GM11168 (cell line): ENCODE measurements at regions not wholly inside any gene's neighbourhood (a gene's known extent, or its start where the extent isn't known, plus 50 kb on each side); places are given as distances from the start of the nearest gene placed in this dataset.

Experiments used
- in situ Hi-C: fragments of 300-500 bp; cut with MboI; formaldehyde crosslinking; loops from one replicate; pipeline ENCODE4 v1.12.0; 2022; ENCODE audit warnings: low sequenced_read_pairs; ENCODE audit not compliant: unreplicated experiment

- in situ Hi-C loops = no loop called here
Measured at GRCh38 chr12:126487431-126487980, 1422.3 kb downstream of the AACS start.

GRCh38 chr12:126488806-126489205, 1423.6 kb downstream of the AACS start:
- in situ Hi-C loops = no loop called here

GRCh38 chr12:126492181-126492580, 1426.9 kb downstream of the AACS start:
- in situ Hi-C loops = no loop called here

- in situ Hi-C loops = no loop called here
Measured at GRCh38 chr12:126493366-126494108, 1428.3 kb downstream of the AACS start.

- in situ Hi-C loops = no loop called here
Measured at GRCh38 chr12:126496201-126496600, 1431.0 kb downstream of the AACS start.

- in situ Hi-C loops = no loop called here
Measured at GRCh38 chr12:126506426-126507182, 1441.4 kb downstream of the AACS start.

- in situ Hi-C loops = no loop called here
Measured at GRCh38 chr12:126507231-126507630, 1442.0 kb downstream of the AACS start.

GRCh38 chr12:126509572-126509971, 1444.3 kb downstream of the AACS start:
- in situ Hi-C loops = no loop called here

GRCh38 chr12:126510630-126511029, 1445.4 kb downstream of the AACS start:
- in situ Hi-C loops = no loop called here

- in situ Hi-C loops = no loop called here
Measured at GRCh38 chr12:126512916-126513913, 1448.0 kb downstream of the AACS start.

- in situ Hi-C loops = no loop called here
Measured at GRCh38 chr12:126518596-126519200, 1453.5 kb downstream of the AACS start.

- in situ Hi-C loops = no loop called here
Measured at GRCh38 chr12:126519833-126520232, 1454.6 kb downstream of the AACS start.

- in situ Hi-C loops = no loop called here
Measured at GRCh38 chr12:126523891-126524290, 1458.7 kb downstream of the AACS start.

GRCh38 chr12:126534495-126534894, 1469.3 kb downstream of the AACS start:
- in situ Hi-C loops = no loop called here

- in situ Hi-C loops = no loop called here
Measured at GRCh38 chr12:126534942-126535341, 1469.7 kb downstream of the AACS start.

GRCh38 chr12:126535971-126536370, 1470.7 kb downstream of the AACS start:
- in situ Hi-C loops = no loop called here

- in situ Hi-C loops = no loop called here
Measured at GRCh38 chr12:126537961-126538530, 1472.8 kb downstream of the AACS start.

- in situ Hi-C loops = no loop called here
Measured at GRCh38 chr12:126538888-126539287, 1473.7 kb downstream of the AACS start.

- in situ Hi-C loops = no loop called here
Measured at GRCh38 chr12:126545411-126545810, 1480.2 kb downstream of the AACS start.
